K562 (cell line): ENCODE measurements at regions not wholly inside any gene's neighbourhood (a gene's known extent, or its start where the extent isn't known, plus 50 kb on each side); places are given as distances from the start of the nearest gene placed in this dataset.

Experiments used
- ATAC-seq: fragments of 200-7000 bp; cut with Tn5 transposase; 3 replicates; pipeline ENCODE4 v1.9.1; 2020; ENCODE audit warnings: moderate library complexity
- BruUV-seq: library from RNA; stranded (reverse); fragments of 400-500 nt; replicated peaks from 2 replicates; lab custom pipeline; 2021; lab: Mats Ljungman, UMichigan
- CTCF ChIA-PET: fragments of 300-600 bp; formaldehyde crosslinking; extraction: SDS; loops from one replicate; lab custom pipeline; 2021; ENCODE audit warnings: low intra/inter-chr PET ratio; lab: Yijun Ruan, JAX
- POLR2A ChIA-PET: fragments of 300-600, 350-650 bp; sonication (Branson Sonifier 250); formaldehyde crosslinking; extraction: SDS; loops from one replicate; lab custom pipeline; 2021; ENCODE audit warnings: antibody characterized with exemption, inconsistent platforms; lab: Yijun Ruan, JAX
- DNase-seq, 4 experiments: peaks; one replicate each; pipeline versions ENCODE4 v3.0.0 to v3.0.0-alpha.2; 2011 to 2018; ENCODE audit warnings: low spot score in 3 of 4, mixed read lengths in 3 of 4; ENCODE audit errors: extremely low read depth in 1 of 4
- FAIRE-seq: peaks from 2 replicates; lab custom pipeline; 2011; peaks lifted over from hg19 to GRCh38; lab: Jason Lieb, UNC
- H2AFZ ChIP-seq: 2 replicates; pipeline ENCODE4 v1.6.0; 2011; ENCODE audit warnings: low read depth, low read length, control low read depth, inconsistent platforms
- H3K27ac ChIP-seq: fragments of 200-600 bp; 3 replicates; pipeline ENCODE4 v1.8.0; 2011; ENCODE audit warnings: low read depth, mild to moderate bottlenecking, control low read depth, inconsistent platforms, low read length, moderate library complexity, mixed read lengths; ENCODE audit errors: extremely low read depth
- H3K27me3 ChIP-seq, 2 experiments: fragments of 300-600 bp in 1 of 2; 2 replicates in 1 of 2; 3 replicates in 1 of 2; pipeline versions ENCODE4 v1.6.0 to v1.8.0; 2011; ENCODE audit warnings: inconsistent platforms in 2 of 2, low read length in 2 of 2, mild to moderate bottlenecking in 1 of 2, mixed read lengths in 1 of 2, moderate library complexity in 1 of 2; ENCODE audit not compliant: control insufficient read depth in 2 of 2, insufficient read depth in 2 of 2
- H3K36me3 ChIP-seq: fragments of 300-600 bp; 3 replicates; pipeline ENCODE4 v1.8.0; 2011; ENCODE audit warnings: mild to moderate bottlenecking, low read length, inconsistent platforms; ENCODE audit not compliant: control insufficient read depth, insufficient read depth
- H3K4me1 ChIP-seq, 2 experiments: fragments of 200-600 bp in 1 of 2; replicated peaks in 1 of 2; 2 replicates in 1 of 2; 3 replicates in 1 of 2; pipeline versions ENCODE4 v1.5.1 to v1.8.0; 2011; ENCODE audit warnings: inconsistent platforms in 2 of 2, low read length in 2 of 2, mild to moderate bottlenecking in 1 of 2, mixed read lengths in 1 of 2, moderate library complexity in 1 of 2; ENCODE audit not compliant: control insufficient read depth in 2 of 2, insufficient read depth in 2 of 2
- H3K4me2 ChIP-seq: 2 replicates; pipeline ENCODE4 v1.6.1; 2011; ENCODE audit warnings: low read length, control low read depth, inconsistent platforms, mixed read lengths; ENCODE audit not compliant: insufficient read depth
- H3K4me3 ChIP-seq: fragments of 200-600 bp; sonication (generic), shearing (Covaris generic); 2 replicates; pipeline ENCODE4 v1.5.1; 2016; ENCODE audit warnings: control low read depth, inconsistent platforms
- H3K79me2 ChIP-seq: fragments of 200-600 bp; 3 replicates; pipeline ENCODE4 v1.8.0; 2011; ENCODE audit warnings: low read length, inconsistent platforms; ENCODE audit not compliant: control insufficient read depth, insufficient read depth
- H3K9ac ChIP-seq, 2 experiments: 2 replicates each; pipeline versions ENCODE4 v1.6.0 to v1.6.1; 2011; ENCODE audit warnings: low read depth in 2 of 2, low read length in 2 of 2, control low read depth in 1 of 2, inconsistent platforms in 1 of 2, mild to moderate bottlenecking in 1 of 2, mixed read lengths in 1 of 2; ENCODE audit not compliant: insufficient read depth in 1 of 2
- H3K9me1 ChIP-seq: one replicate; pipeline ENCODE4 v1.6.0; 2011; ENCODE audit warnings: inconsistent platforms, mild to moderate bottlenecking, low read length, moderate library complexity; ENCODE audit not compliant: control insufficient read depth, insufficient read depth
- H3K9me3 ChIP-seq: replicated peaks from 2 replicates; pipeline ENCODE4 v1.5.1; 2011; ENCODE audit warnings: low read depth, low read length, inconsistent platforms; ENCODE audit not compliant: control insufficient read depth, insufficient read depth
- H4K20me1 ChIP-seq: replicated peaks from 2 replicates; pipeline ENCODE4 v1.6.1; 2011; ENCODE audit warnings: low read length, inconsistent platforms, mixed read lengths; ENCODE audit not compliant: control insufficient read depth, insufficient read depth
- EP400 ChIP-seq: fragments of 450-650 bp; IDR thresholded peaks from 2 replicates; pipeline ENCODE4 v1.6.1; 2017; ENCODE audit warnings: antibody characterized with exemption, mild to moderate bottlenecking, moderate library complexity
- HMG20A ChIP-seq: fragments of 450-650 bp; formaldehyde crosslinking; conservative IDR thresholded peaks from 2 replicates; pipeline ENCODE4 v1.4.0; 2020; ENCODE audit warnings: mild to moderate bottlenecking, mixed read lengths
- MEF2D ChIP-seq: conservative IDR thresholded peaks from 2 replicates; pipeline ENCODE4 v1.6.1; 2016; ENCODE audit warnings: low read depth, missing genetic modification characterization, missing compliant biosample characterization
- MYC ChIP-seq, 2 experiments: fragments of 250-450 bp in 1 of 2; sonication (Bioruptor Pico) in 1 of 2; IDR thresholded peaks; 2 replicates each; pipeline versions ENCODE4 v1.5.1 to v1.6.1; 2012 to 2021; ENCODE audit warnings: low read depth in 2 of 2, borderline replicate concordance in 1 of 2, improper control_type of control experiment in 1 of 2, low read length in 1 of 2, mild to moderate bottlenecking in 1 of 2, moderate library complexity in 1 of 2
- MYNN ChIP-seq, 2 experiments: sonication (generic); formaldehyde crosslinking in 1 of 2; IDR thresholded peaks; 2 replicates each; pipeline versions ENCODE4 v1.5.0 to v1.6.1; 2016 to 2020; ENCODE audit warnings: antibody characterized with exemption in 1 of 2, missing genetic modification reagents in 1 of 2
- NR2C2 ChIP-seq, 2 experiments: fragments of 200-800 bp in 1 of 2; sonication (Bioruptor generic) in 1 of 2; sonication (generic) in 1 of 2; formaldehyde crosslinking in 1 of 2; IDR thresholded peaks; 2 replicates each; pipeline versions ENCODE4 v1.6.1 to v1.8.0; 2016 to 2022; ENCODE audit warnings: mild to moderate bottlenecking in 1 of 2, missing compliant biosample characterization in 1 of 2, missing genetic modification characterization in 1 of 2, missing genetic modification reagents in 1 of 2
- TCFL5 ChIP-seq: fragments of 250-450 bp; sonication (Bioruptor Pico); conservative IDR thresholded peaks from 2 replicates; pipeline ENCODE4 v1.6.1; 2021; ENCODE audit warnings: mild to moderate bottlenecking, moderate library complexity, matching md5 sums
- TEAD2 ChIP-seq: fragments of 450-650 bp; IDR thresholded peaks from 2 replicates; pipeline ENCODE4 v1.6.1; 2016; ENCODE audit warnings: missing genetic modification characterization, control low read depth, missing compliant biosample characterization
- ZNF644 ChIP-seq: fragments of 200-800 bp; sonication (Bioruptor generic); IDR thresholded peaks from 2 replicates; pipeline ENCODE4 v1.6.1; 2016; ENCODE audit warnings: low read depth, missing genetic modification characterization, missing compliant biosample characterization
- WGBS: fragments of 100-300 bp; shearing (Covaris generic); methylation state at CpG from one replicate; pipeline ENCODE4 v1.1.6; 2016; ENCODE audit warnings: low coverage, mixed read lengths; ENCODE audit not compliant: insufficient coverage; ENCODE audit errors: missing lambda C conversion rate; 5-methylcytosine and 5-hydroxymethylcytosine counted together
- in situ Hi-C: fragments of 300-500 bp; cut with MboI; formaldehyde crosslinking; loops from 4 replicates; pipeline ENCODE4 v1.15.0; 2018; ENCODE audit warnings: inconsistent platforms, mixed read lengths
- intact Hi-C: fragments of 100-400 bp; cut with micrococcal nuclease; formaldehyde crosslinking; loops from 2 replicates; pipeline ENCODE4 v1.14.2; 2022
- TF ChIP-seq, protein P1 (sequence below): fragments of 450-650 bp; IDR thresholded peaks from 2 replicates; pipeline ENCODE4 v1.6.1; 2016; ENCODE audit warnings: mild to moderate bottlenecking
- TF ChIP-seq, protein P2 (sequence below): fragments of 450-650 bp; conservative IDR thresholded peaks from 2 replicates; pipeline ENCODE4 v1.6.1; 2016; ENCODE audit warnings: missing genetic modification characterization, low read depth, mild to moderate bottlenecking, missing compliant biosample characterization, moderate library complexity

DNA sequence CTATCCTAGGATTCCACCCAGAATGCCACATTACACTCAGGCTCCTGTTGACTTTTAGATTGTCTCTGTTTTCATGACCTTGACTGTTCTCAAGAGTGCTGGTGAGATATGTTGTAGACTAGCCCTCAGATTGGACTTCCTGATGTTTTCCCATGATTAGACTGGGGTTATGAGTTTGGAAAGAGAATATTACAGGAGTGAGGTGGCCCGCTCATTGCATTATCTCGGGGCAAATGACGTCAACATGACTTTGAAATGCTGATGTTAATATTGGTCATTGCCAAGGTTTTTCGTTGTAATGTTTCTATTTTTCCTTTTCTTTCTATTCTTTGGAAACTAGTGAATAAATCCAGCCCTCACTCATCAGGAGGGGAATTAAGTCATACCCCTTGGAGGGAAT lies 355.7 kb upstream of the MON1B start:
- 2% methylated on average over 4 of the region's 4 CpGs for WGBS
- Histone ChIP-seq H2AFZ (no peak overlapping the region), H4K20me1 (no peaks in the 10 kb centered on the region), H3K9me1 (no peaks in the 10 kb centered on the region), H3K36me3 (no peaks in the 10 kb centered on the region), H3K27me3 (no peaks in the 10 kb centered on the region), H3K9me3 (no peaks in the 10 kb centered on the region), H3K4me3 (no peak overlapping the region), H3K79me2 (no peaks in the 10 kb centered on the region), H3K4me1 (no peaks in the 10 kb centered on the region), H3K27ac (no peak overlapping the region), H3K4me2 (no peak overlapping the region), H3K9ac (no peak overlapping the region)
- ATAC-seq, result no peak
- no TSS peak for BruUV-seq
- in situ Hi-C loops, result no loop called here
- no peak for FAIRE-seq
- intact Hi-C loops, result no loop called here
- ChIA-PET POLR2A (no interaction called here), CTCF (no interaction called here)
- no peak for DNase-seq
- TF ChIP-seq MYC (IDR thresholded peaks at IDR 0.05; ENCODE audit: low read depth, low read length) (no peak), MYC (CRISPR knock-in tag; IDR thresholded peaks at IDR 0.05; ENCODE audit: borderline replicate concordance, low read depth) (no peak), TCFL5 (CRISPR knock-in tag) (no peak), ZNF644 (no peak), TEAD2 (no peak), NR2C2 (CRISPR knock-in tag; IDR thresholded peaks at IDR 0.05) (no peak), NR2C2 (tag; IDR thresholded peaks at IDR 0.05) (no peak), EP400 (no peak), MYNN (IDR thresholded peaks at IDR 0.05) (no peak), MYNN (CRISPR knock-in tag; IDR thresholded peaks at IDR 0.05) (no peak), MEF2D (no peak), HMG20A (CRISPR knock-in tag) (no peak)
- TF ChIP-seq, protein P1, sequence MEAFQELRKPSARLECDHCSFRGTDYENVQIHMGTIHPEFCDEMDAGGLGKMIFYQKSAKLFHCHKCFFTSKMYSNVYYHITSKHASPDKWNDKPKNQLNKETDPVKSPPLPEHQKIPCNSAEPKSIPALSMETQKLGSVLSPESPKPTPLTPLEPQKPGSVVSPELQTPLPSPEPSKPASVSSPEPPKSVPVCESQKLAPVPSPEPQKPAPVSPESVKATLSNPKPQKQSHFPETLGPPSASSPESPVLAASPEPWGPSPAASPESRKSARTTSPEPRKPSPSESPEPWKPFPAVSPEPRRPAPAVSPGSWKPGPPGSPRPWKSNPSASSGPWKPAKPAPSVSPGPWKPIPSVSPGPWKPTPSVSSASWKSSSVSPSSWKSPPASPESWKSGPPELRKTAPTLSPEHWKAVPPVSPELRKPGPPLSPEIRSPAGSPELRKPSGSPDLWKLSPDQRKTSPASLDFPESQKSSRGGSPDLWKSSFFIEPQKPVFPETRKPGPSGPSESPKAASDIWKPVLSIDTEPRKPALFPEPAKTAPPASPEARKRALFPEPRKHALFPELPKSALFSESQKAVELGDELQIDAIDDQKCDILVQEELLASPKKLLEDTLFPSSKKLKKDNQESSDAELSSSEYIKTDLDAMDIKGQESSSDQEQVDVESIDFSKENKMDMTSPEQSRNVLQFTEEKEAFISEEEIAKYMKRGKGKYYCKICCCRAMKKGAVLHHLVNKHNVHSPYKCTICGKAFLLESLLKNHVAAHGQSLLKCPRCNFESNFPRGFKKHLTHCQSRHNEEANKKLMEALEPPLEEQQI, result no peak
- TF ChIP-seq, protein P2, sequence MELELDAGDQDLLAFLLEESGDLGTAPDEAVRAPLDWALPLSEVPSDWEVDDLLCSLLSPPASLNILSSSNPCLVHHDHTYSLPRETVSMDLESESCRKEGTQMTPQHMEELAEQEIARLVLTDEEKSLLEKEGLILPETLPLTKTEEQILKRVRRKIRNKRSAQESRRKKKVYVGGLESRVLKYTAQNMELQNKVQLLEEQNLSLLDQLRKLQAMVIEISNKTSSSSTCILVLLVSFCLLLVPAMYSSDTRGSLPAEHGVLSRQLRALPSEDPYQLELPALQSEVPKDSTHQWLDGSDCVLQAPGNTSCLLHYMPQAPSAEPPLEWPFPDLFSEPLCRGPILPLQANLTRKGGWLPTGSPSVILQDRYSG (tag), result no peak
